SK-N-SH (cell line): ENCODE measurements at regions not wholly inside any gene's neighbourhood (a gene's known extent, or its start where the extent isn't known, plus 50 kb on each side); places are given as distances from the start of the nearest gene placed in this dataset.

ENCODE experiments used
- CTCF ChIA-PET: fragments of 300-600, 350-600 bp; formaldehyde crosslinking; extraction: SDS; loops from one replicate; lab custom pipeline; 2021; lab: Yijun Ruan, JAX
- POLR2A ChIA-PET: fragments of 350-600 bp; sonication (Branson Sonifier 250); formaldehyde crosslinking; extraction: SDS; loops from one replicate; lab custom pipeline; 2020; ENCODE audit warnings: antibody characterized with exemption, inconsistent platforms; lab: Yijun Ruan, JAX
- DNase-seq: peaks from one replicate; pipeline ENCODE4 v3.0.0; 2012
- H2AFZ ChIP-seq: fragments of 200-600 bp; sonication (generic); 2 replicates; pipeline ENCODE4 v1.8.1; 2016; ENCODE audit warnings: antibody characterized with exemption, mild to moderate bottlenecking, low read depth
- H3F3A ChIP-seq: fragments of 200-600 bp; sonication (generic); replicated peaks from 2 replicates; pipeline ENCODE3; 2016; ENCODE audit warnings: antibody characterized with exemption, mild to moderate bottlenecking; ENCODE audit not compliant: insufficient read depth
- H3K27ac ChIP-seq, 2 experiments: fragments of 200-500 bp in 1 of 2; fragments of 200-600 bp in 1 of 2; sonication (Bioruptor generic) in 1 of 2; sonication (generic), shearing (Covaris generic) in 1 of 2; 2 replicates each; pipeline versions ENCODE4 v1.5.1 to v1.6.1; 2014 to 2016; ENCODE audit warnings: low read depth in 2 of 2, inconsistent platforms in 1 of 2, low read length in 1 of 2, mild to moderate bottlenecking in 1 of 2, mixed read lengths in 1 of 2
- H3K27me3 ChIP-seq: fragments of 200-600 bp; sonication (generic), shearing (Covaris generic); 2 replicates; pipeline ENCODE4 v1.6.1; 2016; ENCODE audit warnings: mixed run types; ENCODE audit not compliant: insufficient read depth
- H3K36me3 ChIP-seq, 2 experiments: fragments of 200-500 bp in 1 of 2; fragments of 200-600 bp in 1 of 2; sonication (Bioruptor generic) in 1 of 2; sonication (generic) in 1 of 2; replicated peaks in 1 of 2; 2 replicates each; pipeline versions ENCODE3 to v1.5.1; 2014 to 2016; ENCODE audit warnings: low read length in 1 of 2, mild to moderate bottlenecking in 1 of 2; ENCODE audit not compliant: insufficient read depth in 2 of 2, control insufficient read depth in 1 of 2
- H3K4me1 ChIP-seq, 2 experiments: fragments of 200-500 bp in 1 of 2; fragments of 200-600 bp in 1 of 2; sonication (Bioruptor generic) in 1 of 2; sonication (generic), shearing (Covaris generic) in 1 of 2; 2 replicates each; pipeline versions ENCODE4 v1.5.1 to v1.6.1; 2014 to 2016; ENCODE audit warnings: low read depth in 1 of 2, low read length in 1 of 2, mixed run types in 1 of 2; ENCODE audit not compliant: insufficient read depth in 2 of 2, control insufficient read depth in 1 of 2
- H3K4me2 ChIP-seq: fragments of 200-600 bp; sonication (generic), shearing (Covaris generic); 2 replicates; pipeline ENCODE4 v1.6.1; 2017; ENCODE audit warnings: mixed run types
- H3K4me3 ChIP-seq, 2 experiments: fragments of 200-500 bp in 1 of 2; fragments of 200-600 bp in 1 of 2; sonication (Bioruptor generic) in 1 of 2; sonication (generic), shearing (Covaris generic) in 1 of 2; 2 replicates each; pipeline versions ENCODE4 v1.5.1 to v1.8.1; 2014 to 2016; ENCODE audit warnings: low read depth in 2 of 2, inconsistent platforms in 1 of 2, low read length in 1 of 2, mild to moderate bottlenecking in 1 of 2, mixed read lengths in 1 of 2, moderate library complexity in 1 of 2
- H3K79me2 ChIP-seq: fragments of 200-600 bp; sonication (generic); 2 replicates; pipeline ENCODE4 v1.8.1; 2017; ENCODE audit warnings: mild to moderate bottlenecking; ENCODE audit not compliant: insufficient read depth
- H3K9ac ChIP-seq: fragments of 200-600 bp; sonication (generic); 2 replicates; pipeline ENCODE4 v1.6.1; 2017; ENCODE audit warnings: mixed run types
- H3K9me2 ChIP-seq: fragments of 200-600 bp; sonication (generic); 2 replicates; pipeline ENCODE4 v1.6.1; 2017; ENCODE audit warnings: mixed run types
- H3K9me3 ChIP-seq: fragments of 200-600 bp; sonication (generic); 2 replicates; pipeline ENCODE4 v1.6.1; 2017; ENCODE audit warnings: mixed run types, mild to moderate bottlenecking, moderate library complexity
- H4K20me1 ChIP-seq: fragments of 200-600 bp; sonication (generic); 2 replicates; pipeline ENCODE4 v1.6.1; 2017; ENCODE audit warnings: mild to moderate bottlenecking, mixed run types; ENCODE audit not compliant: insufficient read depth
- CTCF ChIP-seq: fragments of 200-600 bp; sonication (generic); IDR thresholded peaks from 2 replicates; pipeline ENCODE4 v1.6.1; 2017; ENCODE audit warnings: antibody characterized with exemption, mild to moderate bottlenecking, moderate library complexity
- EZH2phosphoT487 ChIP-seq: fragments of 200-600 bp; sonication (generic); IDR thresholded peaks from 2 replicates; pipeline ENCODE4 v1.6.1; 2017; ENCODE audit warnings: low read depth, mixed run types, mild to moderate bottlenecking, antibody characterized with exemption, moderate library complexity, borderline replicate concordance
- FOSL2 ChIP-seq: IDR thresholded peaks from 2 replicates; pipeline ENCODE4 v1.4.0; 2012; ENCODE audit warnings: low read depth, mild to moderate bottlenecking, moderate library complexity, borderline replicate concordance
- FOXJ3 ChIP-seq: sonication (generic); formaldehyde crosslinking; IDR thresholded peaks from 2 replicates; pipeline ENCODE4 v1.5.1; 2020; ENCODE audit warnings: mild to moderate bottlenecking, missing genetic modification reagents
- FOXM1 ChIP-seq: IDR thresholded peaks from 2 replicates; pipeline ENCODE4 v1.4.0; 2012; ENCODE audit warnings: low read depth, mild to moderate bottlenecking
- IRF3 ChIP-seq: fragments of 150-350 bp; IDR thresholded peaks from 2 replicates; pipeline ENCODE4 v1.6.1; 2016; ENCODE audit warnings: mild to moderate bottlenecking, low read depth, low read length
- JUND ChIP-seq: IDR thresholded peaks from 2 replicates; pipeline ENCODE4 v1.4.0; 2012
- MAX ChIP-seq: IDR thresholded peaks from 2 replicates; pipeline ENCODE4 v1.4.0; 2012; ENCODE audit warnings: low read depth
- NRF1 ChIP-seq: IDR thresholded peaks from 2 replicates; pipeline ENCODE4 v1.6.1; 2012; ENCODE audit warnings: low read depth, mild to moderate bottlenecking, low read length
- RAD21 ChIP-seq: IDR thresholded peaks from 2 replicates; pipeline ENCODE4 v1.6.1; 2012; ENCODE audit warnings: mild to moderate bottlenecking, low read length
- REST ChIP-seq: IDR thresholded peaks from 2 replicates; pipeline ENCODE4 v1.6.1; 2012; ENCODE audit warnings: mild to moderate bottlenecking, low read depth, low read length, moderate library complexity
- RXRA ChIP-seq: IDR thresholded peaks from 2 replicates; pipeline ENCODE4 v1.4.0; 2012; ENCODE audit warnings: low read depth, mild to moderate bottlenecking, borderline replicate concordance
- SIN3A ChIP-seq: IDR thresholded peaks from 2 replicates; pipeline ENCODE4 v1.6.1; 2012; ENCODE audit warnings: low read depth, mild to moderate bottlenecking, low read length, moderate library complexity, borderline replicate concordance
- TAF1 ChIP-seq: IDR thresholded peaks from 2 replicates; pipeline ENCODE4 v1.6.1; 2012; ENCODE audit warnings: low read depth, mild to moderate bottlenecking, low read length, moderate library complexity, borderline replicate concordance
- TCF12 ChIP-seq: IDR thresholded peaks from 2 replicates; pipeline ENCODE4 v1.4.0; 2012
- TEAD4 ChIP-seq: IDR thresholded peaks from 2 replicates; pipeline ENCODE4 v1.4.0; 2012; ENCODE audit warnings: mild to moderate bottlenecking, borderline replicate concordance; ENCODE audit not compliant: insufficient read depth
- USF1 ChIP-seq: IDR thresholded peaks from 2 replicates; pipeline ENCODE4 v1.4.0; 2012; ENCODE audit warnings: low read depth, borderline replicate concordance
- YY1 ChIP-seq: IDR thresholded peaks from 2 replicates; pipeline ENCODE4 v1.4.0; 2012; ENCODE audit warnings: low read depth, mild to moderate bottlenecking
- ZBTB33 ChIP-seq: IDR thresholded peaks from 2 replicates; pipeline ENCODE4 v1.4.0; 2012; ENCODE audit warnings: low read depth, borderline replicate concordance
- WGBS: methylation state at CpG from one replicate; pipeline ENCODE4 v1.1.6; 2017; ENCODE audit warnings: low lambda C conversion rate; 5-methylcytosine and 5-hydroxymethylcytosine counted together

GRCh38 chr2:186195696-186196095 lies 290.4 kb upstream of the ZC3H15 start:
- H3K9me2 ChIP-seq, result no peaks in the 10 kb centered on the region
- H2AFZ ChIP-seq, result no peak overlapping the region
- no peak for DNase-seq
- POLR2A ChIA-PET, result no interaction called here
- no peaks in the 10 kb centered on the region; a peak in 1 of 4 replicates for H3K4me1 ChIP-seq
- H3K9me3 ChIP-seq, result no peaks in the 10 kb centered on the region
- TF ChIP-seq FOSL2 (no peak), FOXM1 (no peak), SIN3A (no peak), REST (no peak), YY1 (no peak), CTCF (no peak), TEAD4 (no peak), FOXJ3 (CRISPR knock-in tag) (no peak), EZH2phosphoT487 (no peak), RXRA (no peak), JUND (no peak), USF1 (no peak), RAD21 (no peak), TCF12 (no peak), MAX (no peak), TAF1 (no peak), ZBTB33 (no peak), IRF3 (no peak), NRF1 (no peak)
- H3K79me2 ChIP-seq, result no peaks in the 10 kb centered on the region
- H3K9ac ChIP-seq, result no peak overlapping the region
- no peak overlapping the region for H3K4me3 ChIP-seq
- no peak overlapping the region for H3K27ac ChIP-seq
- H3K27me3 ChIP-seq, result no peaks in the 10 kb centered on the region
- no peak overlapping the region for H3K4me2 ChIP-seq
- CTCF ChIA-PET, result no interaction called here
- no peaks in the 10 kb centered on the region for H4K20me1 ChIP-seq
- no peaks in the 10 kb centered on the region for H3K36me3 ChIP-seq
- H3F3A ChIP-seq, result no peaks in the 10 kb centered on the region
- 81% methylated on average over 3 of the region's 3 CpGs for WGBS
